GM06990 (cell line): ENCODE measurements at regions not wholly inside any gene's neighbourhood (a gene's known extent, or its start where the extent isn't known, plus 50 kb on each side); places are given as distances from the start of the nearest gene placed in this dataset.
"Not testable (repeated sequence)": the region's sequence is repeated elsewhere in the genome, so short reads cannot be mapped to it uniquely, and the experiment has no call there.

Experiments
- DNase-seq: peaks from one replicate; pipeline ENCODE4 v3.0.0-alpha.2; 2011; ENCODE audit not compliant: insufficient read length; ENCODE audit errors: extremely low read depth
- H3K27me3 ChIP-seq: replicated peaks from 2 replicates; pipeline ENCODE4 v1.6.0; 2011; ENCODE audit warnings: low read length; ENCODE audit not compliant: control insufficient read depth, insufficient read depth
- H3K36me3 ChIP-seq: 2 replicates; pipeline ENCODE4 v1.5.1; 2011; ENCODE audit warnings: low read length; ENCODE audit not compliant: control insufficient read depth, insufficient read depth
- H3K4me3 ChIP-seq: replicated peaks from 2 replicates; pipeline ENCODE4 v1.5.1; 2011; ENCODE audit warnings: low read depth, mild to moderate bottlenecking, control low read depth, low read length
- TF ChIP-seq, protein P1 (sequence below): IDR thresholded peaks from 2 replicates; pipeline ENCODE4 v1.5.1; 2011; ENCODE audit warnings: low read length, control low read depth, mild to moderate bottlenecking, inconsistent platforms; ENCODE audit not compliant: insufficient read depth, poor library complexity, severe bottlenecking

DNA sequence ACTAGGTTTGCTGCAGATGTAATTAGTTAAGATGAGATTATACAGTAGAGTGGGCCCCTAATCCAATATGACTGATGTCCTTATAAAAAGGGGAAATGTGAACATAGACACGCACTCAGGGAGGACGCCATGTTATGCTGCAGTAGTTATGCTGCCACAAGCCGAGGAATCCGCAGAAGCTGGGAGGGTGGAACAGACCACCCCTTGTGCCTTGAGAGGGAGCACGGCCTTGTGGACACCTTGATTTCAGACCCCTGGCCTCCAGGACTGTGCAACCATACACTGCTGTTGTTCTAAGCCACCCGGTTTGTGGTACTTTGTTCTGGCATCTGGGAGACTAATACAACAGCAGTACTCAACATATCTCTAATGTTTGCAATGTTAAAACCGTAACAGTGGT is 57.9 kb upstream of the HIVEP3 start:
- no peak for DNase-seq
- no peaks in the 10 kb centered on the region for H3K36me3 ChIP-seq
- no peaks in the 10 kb centered on the region for H3K27me3 ChIP-seq
- TF ChIP-seq, protein P1, sequence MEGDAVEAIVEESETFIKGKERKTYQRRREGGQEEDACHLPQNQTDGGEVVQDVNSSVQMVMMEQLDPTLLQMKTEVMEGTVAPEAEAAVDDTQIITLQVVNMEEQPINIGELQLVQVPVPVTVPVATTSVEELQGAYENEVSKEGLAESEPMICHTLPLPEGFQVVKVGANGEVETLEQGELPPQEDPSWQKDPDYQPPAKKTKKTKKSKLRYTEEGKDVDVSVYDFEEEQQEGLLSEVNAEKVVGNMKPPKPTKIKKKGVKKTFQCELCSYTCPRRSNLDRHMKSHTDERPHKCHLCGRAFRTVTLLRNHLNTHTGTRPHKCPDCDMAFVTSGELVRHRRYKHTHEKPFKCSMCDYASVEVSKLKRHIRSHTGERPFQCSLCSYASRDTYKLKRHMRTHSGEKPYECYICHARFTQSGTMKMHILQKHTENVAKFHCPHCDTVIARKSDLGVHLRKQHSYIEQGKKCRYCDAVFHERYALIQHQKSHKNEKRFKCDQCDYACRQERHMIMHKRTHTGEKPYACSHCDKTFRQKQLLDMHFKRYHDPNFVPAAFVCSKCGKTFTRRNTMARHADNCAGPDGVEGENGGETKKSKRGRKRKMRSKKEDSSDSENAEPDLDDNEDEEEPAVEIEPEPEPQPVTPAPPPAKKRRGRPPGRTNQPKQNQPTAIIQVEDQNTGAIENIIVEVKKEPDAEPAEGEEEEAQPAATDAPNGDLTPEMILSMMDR: no peak
- no peak overlapping the region for H3K4me3 ChIP-seq

DNA sequence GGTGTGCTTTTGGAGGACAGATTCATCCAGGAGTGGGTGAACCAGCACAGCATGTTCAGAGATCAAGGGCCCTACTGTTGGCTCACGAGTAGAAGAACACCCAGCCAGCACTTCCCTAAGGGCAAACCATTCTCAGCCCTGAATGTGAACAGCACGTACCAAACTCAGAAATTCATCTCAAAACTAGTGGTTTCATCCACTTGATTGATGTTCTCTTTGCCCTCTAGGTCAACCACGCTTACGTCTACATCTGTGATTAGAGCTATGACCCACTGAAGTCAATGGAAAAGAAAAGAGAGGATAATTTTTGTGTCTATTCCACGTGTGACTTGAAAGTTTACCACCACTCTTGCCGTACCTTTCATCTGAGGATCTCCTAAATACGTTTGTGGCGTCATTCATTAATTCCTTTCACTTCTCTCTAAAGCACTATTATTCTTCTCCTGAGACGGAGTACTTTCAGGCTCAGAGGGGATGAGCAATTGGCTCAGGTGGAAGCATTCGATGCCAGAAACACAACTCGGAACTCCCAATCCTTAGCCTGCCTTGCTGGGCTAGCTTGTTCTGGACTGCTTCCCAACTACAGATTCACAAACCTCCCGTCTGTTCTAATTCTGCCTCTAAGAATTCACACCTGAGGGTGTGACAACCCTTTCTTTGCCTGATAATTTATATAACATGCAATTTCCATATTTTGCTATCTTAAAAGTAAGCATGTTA is 57.3 kb upstream of the HIVEP3 start:
- Histone ChIP-seq H3K36me3 (no peaks in the 10 kb centered on the region), H3K4me3 (no peak overlapping the region), H3K27me3 (no peaks in the 10 kb centered on the region)
- DNase-seq: no peak
- TF ChIP-seq, protein P1: no peak

DNA sequence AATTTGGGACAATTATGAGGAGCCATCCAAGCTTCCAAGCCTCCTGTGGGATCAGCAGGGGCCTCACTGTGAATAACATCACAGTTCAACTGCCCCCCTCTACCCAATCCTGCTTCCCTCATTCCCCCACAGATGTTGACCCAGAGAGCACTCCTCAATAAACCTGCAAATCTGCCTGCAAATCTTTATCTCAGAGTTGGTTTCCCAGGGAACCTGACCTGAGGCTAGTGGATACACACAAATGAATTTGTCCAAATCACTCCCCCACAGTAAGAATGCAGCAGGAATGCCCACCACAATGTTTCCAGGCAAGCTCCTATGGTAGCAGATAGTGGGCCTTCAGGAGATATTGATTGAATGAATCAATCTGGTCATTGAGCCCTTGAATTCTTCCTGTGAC is 56.4 kb upstream of the HIVEP3 start:
- TF ChIP-seq, protein P1: no peak
- no peak for DNase-seq
- H3K36me3 ChIP-seq: no peaks in the 10 kb centered on the region

DNA sequence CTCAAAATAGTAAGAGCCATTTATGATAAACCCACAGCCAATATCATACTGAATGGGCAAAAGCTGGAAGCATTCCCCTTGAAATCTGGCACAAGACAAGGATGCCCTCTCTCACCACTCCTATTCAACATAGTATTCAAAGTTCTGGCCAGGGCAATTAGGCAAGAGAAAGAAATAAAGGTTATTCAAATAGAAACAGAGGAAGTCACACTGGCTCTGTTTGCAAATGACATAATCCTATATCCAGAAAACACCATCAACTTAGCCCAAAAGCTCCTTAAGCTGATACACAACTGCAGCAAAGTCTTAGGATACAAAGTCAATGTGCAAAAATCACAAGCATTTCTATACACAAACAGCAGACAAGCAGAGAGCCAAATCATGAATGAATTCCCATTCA is 49.8 kb upstream of the HIVEP3 start:
- H3K27me3 ChIP-seq, H3K36me3 ChIP-seq, H3K4me3 ChIP-seq, DNase-seq: not testable (repeated sequence)

More for the DNA sequence above, 56.4 kb upstream of the HIVEP3 start:
- Histone ChIP-seq H3K27me3 (no peaks in the 10 kb centered on the region), H3K4me3 (no peak overlapping the region)
